SW480 (cell line): ENCODE measurements at regions not wholly inside any gene's neighbourhood (a gene's known extent, or its start where the extent isn't known, plus 50 kb on each side); places are given as distances from the start of the nearest gene placed in this dataset.

Source experiments
- DNase-seq: peaks from one replicate; pipeline ENCODE4 v3.0.0-alpha.2; 2016; ENCODE audit warnings: low spot score

- no peak for DNase-seq
Measured at GRCh38 chr12:78697817-78698415, 166.7 kb upstream of the SYT1 start.

GRCh38 chr12:78698747-78699146 lies 165.8 kb upstream of the SYT1 start:
- peak; percentile 28 for DNase-seq

GRCh38 chr12:78700565-78700964 lies 164.0 kb upstream of the SYT1 start:
- DNase-seq, result no peak

- no peak for DNase-seq
Measured at GRCh38 chr12:78703820-78704525, 160.6 kb upstream of the SYT1 start.

GRCh38 chr12:78711954-78712353 lies 152.6 kb upstream of the SYT1 start:
- DNase-seq, result no peak

GRCh38 chr12:78712834-78713481 lies 151.6 kb upstream of the SYT1 start:
- no peak for DNase-seq

GRCh38 chr12:78719721-78720120 lies 144.9 kb upstream of the SYT1 start:
- DNase-seq, result no peak

- no peak for DNase-seq
Measured at GRCh38 chr12:78721906-78722305, 142.7 kb upstream of the SYT1 start.

GRCh38 chr12:78725033-78725432 lies 139.5 kb upstream of the SYT1 start:
- no peak for DNase-seq

- DNase-seq, result no peak
Measured at GRCh38 chr12:78725951-78726580, 138.5 kb upstream of the SYT1 start.

GRCh38 chr12:78726854-78727253 lies 137.7 kb upstream of the SYT1 start:
- no peak for DNase-seq

GRCh38 chr12:78732481-78732880 lies 132.1 kb upstream of the SYT1 start:
- DNase-seq, result no peak

- DNase-seq, result no peak
Measured at GRCh38 chr12:78739653-78740052, 124.9 kb upstream of the SYT1 start.

GRCh38 chr12:78746001-78746400 lies 118.6 kb upstream of the SYT1 start:
- DNase-seq, result no peak

GRCh38 chr12:78753058-78753457 lies 111.5 kb upstream of the SYT1 start:
- DNase-seq, result no peak

GRCh38 chr12:78756936-78757335 lies 107.6 kb upstream of the SYT1 start:
- no peak for DNase-seq

GRCh38 chr12:78759367-78759766 lies 105.2 kb upstream of the SYT1 start:
- no peak for DNase-seq

- no peak for DNase-seq
Measured at GRCh38 chr12:78760906-78761305, 103.7 kb upstream of the SYT1 start.

- DNase-seq, result no peak
Measured at GRCh38 chr12:78764913-78765312, 99.7 kb upstream of the SYT1 start.

- no peak for DNase-seq
Measured at GRCh38 chr12:78767264-78767981, 97.2 kb upstream of the SYT1 start.

GRCh38 chr12:78778339-78778738 lies 86.2 kb upstream of the SYT1 start:
- DNase-seq, result no peak

- DNase-seq, result no peak
Measured at GRCh38 chr12:78787576-78787975, 77.0 kb upstream of the SYT1 start.
